ENCODE measurements at regions not wholly inside any gene's neighbourhood (a gene's known extent, or its start where the extent isn't known, plus 50 kb on each side); places are given as distances from the start of the nearest gene placed in this dataset.
"Not testable (repeated sequence)": the region's sequence is repeated elsewhere in the genome, so short reads cannot be mapped to it uniquely, and the experiment has no call there.

DNA sequence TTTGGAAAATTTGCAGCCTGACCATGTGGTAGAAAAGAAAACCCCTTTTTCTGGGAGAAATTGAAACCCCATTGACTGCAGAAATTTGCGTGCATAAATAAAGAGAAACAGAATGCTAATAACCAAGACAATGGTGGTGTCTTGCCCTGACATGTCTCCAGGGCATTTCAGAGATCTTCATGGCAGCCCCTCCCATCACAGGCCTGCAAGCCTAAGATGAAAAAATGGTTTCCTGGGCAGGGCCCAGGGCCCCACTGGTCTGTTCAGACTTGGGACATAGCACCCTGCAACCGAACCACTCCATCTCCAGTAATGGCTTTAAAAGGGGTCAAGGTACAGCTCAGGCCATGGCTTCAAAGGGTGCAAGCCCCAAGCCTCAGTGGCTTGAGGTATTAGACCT is 71.6 kb upstream of the SGIP1 start:
- DNase-seq, result no peak

DNA sequence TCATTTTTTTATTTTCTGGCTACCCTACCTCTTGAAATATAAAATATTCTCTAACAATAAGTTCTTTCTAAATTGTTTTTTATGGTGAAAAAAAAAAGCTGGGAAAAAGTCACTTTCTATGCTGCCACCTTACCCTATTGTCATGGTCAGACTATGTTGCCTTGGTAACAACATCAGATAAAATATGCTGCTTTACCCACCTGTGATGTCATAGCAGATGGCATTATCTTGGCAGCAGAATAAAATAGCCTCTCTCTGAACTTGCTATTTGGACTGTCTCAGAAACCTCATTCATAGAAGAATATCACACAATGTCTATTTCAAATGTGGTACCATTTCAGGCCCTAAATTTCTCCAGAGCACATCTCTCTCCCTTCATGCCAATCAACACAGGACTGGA is 69.6 kb upstream of the SGIP1 start:
- no peak for DNase-seq

DNA sequence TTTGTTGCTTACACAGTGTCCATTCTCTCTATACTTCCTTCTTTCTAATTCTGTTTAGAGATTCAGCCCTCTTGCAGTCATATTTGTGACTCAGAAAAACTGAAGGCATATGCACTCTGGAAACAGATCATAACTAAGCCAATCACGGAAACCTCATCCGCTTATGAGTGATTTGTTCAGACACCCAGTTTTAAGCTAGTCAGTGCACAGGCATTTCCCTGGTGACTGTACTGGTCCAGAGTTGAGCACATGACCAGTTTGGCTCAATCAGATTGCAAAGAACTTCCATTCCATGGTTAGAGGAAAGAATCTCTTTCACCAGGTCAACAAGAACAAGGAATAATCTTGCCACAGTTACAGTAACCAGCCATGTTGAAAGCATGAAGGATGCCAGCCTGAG is 69.2 kb upstream of the SGIP1 start:
- DNase-seq, result no peak

DNA sequence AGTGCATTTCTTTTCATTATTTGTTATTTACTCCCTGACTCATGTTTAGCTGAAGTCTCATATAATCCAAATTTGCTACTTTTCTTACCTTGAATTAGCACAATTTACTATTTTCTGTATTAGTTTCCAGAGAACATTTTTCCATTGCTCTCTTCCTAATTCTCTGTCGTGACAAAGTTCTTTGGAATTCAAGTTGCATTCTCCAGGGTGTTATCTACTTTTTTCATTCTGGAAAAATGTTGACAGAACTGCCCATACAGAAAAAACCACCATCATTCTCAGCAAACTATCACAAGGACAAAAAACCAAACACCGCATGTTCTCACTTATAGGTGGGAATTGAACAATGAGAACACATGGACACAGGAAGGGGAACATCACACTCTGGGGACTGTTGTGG is 67.3 kb upstream of the SGIP1 start:
- not testable (repeated sequence) for DNase-seq

DNA sequence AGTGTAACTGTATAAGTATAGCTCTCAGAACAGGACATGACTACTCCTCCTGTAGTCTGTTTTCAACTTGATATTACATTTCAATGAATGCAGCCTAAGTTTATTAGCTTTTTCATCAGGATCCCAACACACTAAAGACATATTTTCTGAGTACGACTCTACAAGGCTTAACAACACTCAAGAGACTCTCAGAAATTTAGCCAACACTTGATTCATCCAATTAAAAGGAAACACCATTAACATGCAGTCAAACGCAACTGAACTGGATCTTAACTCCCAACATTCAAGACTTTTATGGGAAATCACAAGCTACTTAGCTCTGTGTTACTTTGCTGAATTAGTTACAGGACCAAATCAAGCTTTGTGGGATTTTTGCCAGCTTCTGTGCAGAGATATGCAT is 65.2 kb upstream of the SGIP1 start:
- DNase-seq, result no peak

DNA sequence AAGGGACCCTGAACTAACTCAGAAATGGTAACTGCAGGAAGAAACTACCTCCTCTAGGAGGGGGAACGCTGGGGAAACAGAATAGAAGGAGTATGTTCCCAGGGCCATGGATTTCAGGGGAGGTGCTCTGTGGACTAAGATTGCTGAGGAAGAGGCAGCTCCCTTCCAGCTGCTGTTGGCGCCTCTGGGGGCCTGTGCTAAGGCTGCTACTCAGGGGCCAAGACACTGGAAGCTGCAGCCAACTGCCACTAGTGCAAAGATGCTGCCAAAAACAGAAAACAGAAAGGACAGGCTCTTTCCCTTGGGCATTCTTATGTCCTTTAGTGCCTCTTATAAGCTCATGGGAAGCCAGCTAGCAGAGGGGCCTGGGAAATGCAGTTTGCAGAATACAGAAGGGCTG is 58.0 kb upstream of the SGIP1 start:
- no peak for DNase-seq

DNA sequence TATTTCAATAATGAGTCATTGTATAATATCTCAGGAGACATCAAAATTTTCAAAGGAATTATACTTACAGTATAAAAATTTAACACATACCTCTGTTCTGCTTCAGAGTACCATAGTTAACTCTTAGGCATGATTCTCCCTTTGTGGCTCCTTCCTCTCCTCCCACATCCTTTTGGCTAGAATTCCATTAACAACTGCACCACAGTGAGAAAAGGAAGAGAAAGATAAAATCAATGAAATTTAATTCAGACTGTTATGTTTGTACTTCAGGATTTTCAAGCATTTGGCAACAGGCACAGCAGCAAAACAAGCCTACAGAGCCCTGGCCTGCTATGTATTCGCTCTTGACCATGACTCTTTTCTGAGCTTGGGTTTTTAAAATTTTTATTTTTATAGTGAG is 57.2 kb upstream of the SGIP1 start:
- no peak for DNase-seq

DNA sequence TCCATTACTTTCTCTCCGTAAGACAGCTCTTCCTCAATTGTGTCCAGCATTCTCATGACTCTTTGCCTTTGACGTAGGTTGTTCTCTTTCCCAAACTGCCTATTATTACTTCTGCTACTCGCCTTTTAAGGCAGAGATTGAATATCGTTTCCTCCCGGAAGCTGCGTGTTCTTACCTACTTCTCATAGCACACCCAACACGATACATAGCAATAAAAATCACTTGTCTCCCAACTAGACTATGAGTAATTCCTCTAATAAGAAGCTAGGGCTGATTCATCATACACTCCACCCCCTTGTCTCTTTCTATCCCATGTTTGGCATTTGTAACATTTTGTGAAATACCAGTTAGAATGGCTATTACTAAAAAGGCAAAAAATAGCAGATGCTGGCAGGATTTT is 55.8 kb upstream of the SGIP1 start:
- DNase-seq, result no peak

DNA sequence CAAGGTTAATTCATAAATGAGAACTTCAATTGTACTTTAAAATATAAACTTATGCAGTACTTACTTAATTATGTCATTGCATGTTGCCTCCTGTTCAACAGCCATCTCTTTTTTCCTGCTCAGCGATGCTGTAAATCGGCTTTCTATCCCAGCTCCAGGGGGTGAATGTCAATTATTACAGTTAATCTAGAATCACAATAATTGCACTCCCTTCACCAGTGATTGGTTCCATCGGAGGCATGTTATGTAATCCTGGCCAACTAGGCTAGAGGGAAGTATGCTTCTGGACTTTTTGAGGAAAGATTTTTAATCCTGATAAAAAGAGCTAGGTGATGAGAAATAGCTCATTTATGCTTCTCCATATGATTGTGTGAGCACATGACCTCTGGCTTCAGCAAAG is 53.8 kb upstream of the SGIP1 start:
- no peak for DNase-seq

DNA sequence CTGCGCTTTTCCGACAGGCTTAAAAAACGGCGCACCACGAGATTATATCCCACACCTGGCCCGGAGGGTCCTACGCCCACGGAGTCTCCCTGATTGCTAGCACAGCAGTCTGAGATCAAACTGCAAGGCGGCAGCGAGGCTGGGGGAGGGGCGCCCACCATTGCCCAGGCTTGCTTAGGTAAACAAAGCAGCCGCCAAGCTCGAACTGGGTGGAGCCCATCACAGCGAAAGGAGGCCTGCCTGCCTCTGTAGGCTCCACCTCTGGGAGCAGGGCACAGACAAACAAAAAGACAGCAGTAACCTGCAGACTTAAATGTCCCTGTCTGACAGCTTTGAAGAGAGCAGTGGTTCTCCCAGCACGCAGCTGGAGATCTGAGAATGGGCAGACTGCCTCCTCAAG is 52.7 kb upstream of the SGIP1 start:
- DNase-seq, result not testable (repeated sequence)
